ENCODE measurements at regions not wholly inside any gene's neighbourhood (a gene's known extent, or its start where the extent isn't known, plus 50 kb on each side); places are given as distances from the start of the nearest gene placed in this dataset.
"Not testable (repeated sequence)": the region's sequence is repeated elsewhere in the genome, so short reads cannot be mapped to it uniquely, and the experiment has no call there.

GRCh38 chr6:140189263-140189662 is 814.8 kb upstream of the CITED2 start:
- not testable (repeated sequence) for DNase-seq (ENCODE audit: low read depth)

- no peak for DNase-seq (ENCODE audit: low read depth)
Measured at GRCh38 chr6:140185991-140186390, 811.5 kb upstream of the CITED2 start.

GRCh38 chr6:140183881-140184280 is 809.4 kb upstream of the CITED2 start:
- no peak for DNase-seq (ENCODE audit: low read depth)

DNA sequence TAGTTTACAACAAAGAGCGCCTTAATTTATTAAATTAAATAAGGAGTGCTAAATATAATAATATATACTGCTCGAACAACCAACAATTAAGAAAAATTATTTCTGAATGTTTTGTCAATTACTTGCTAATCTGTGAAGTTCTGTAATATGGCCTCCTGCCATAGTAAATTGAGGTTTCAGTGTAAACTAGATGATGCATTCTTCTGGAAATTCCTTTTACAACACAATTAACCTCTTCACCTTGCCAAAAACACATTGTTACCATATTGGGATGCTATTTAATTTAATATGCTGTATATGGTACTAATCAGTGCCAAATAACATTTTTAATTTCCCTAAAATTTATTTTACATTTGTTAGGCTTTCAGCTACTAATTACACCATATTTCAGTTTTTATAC is 808.4 kb upstream of the CITED2 start:
- DNase-seq (ENCODE audit: low read depth), result no peak

- DNase-seq (ENCODE audit: low read depth), result no peak
Measured at GRCh38 chr6:140181876-140182275, 807.4 kb upstream of the CITED2 start.

- no peak for DNase-seq (ENCODE audit: low read depth)
Measured at GRCh38 chr6:140180306-140180705, 805.9 kb upstream of the CITED2 start.

GRCh38 chr6:140178935-140179334 is 804.5 kb upstream of the CITED2 start:
- no peak for DNase-seq (ENCODE audit: low read depth)

GRCh38 chr6:140178520-140178919 is 804.1 kb upstream of the CITED2 start:
- no peak for DNase-seq (ENCODE audit: low read depth)

- no peak for DNase-seq (ENCODE audit: low read depth)
Measured at GRCh38 chr6:140176306-140176705, 801.9 kb upstream of the CITED2 start.

DNA sequence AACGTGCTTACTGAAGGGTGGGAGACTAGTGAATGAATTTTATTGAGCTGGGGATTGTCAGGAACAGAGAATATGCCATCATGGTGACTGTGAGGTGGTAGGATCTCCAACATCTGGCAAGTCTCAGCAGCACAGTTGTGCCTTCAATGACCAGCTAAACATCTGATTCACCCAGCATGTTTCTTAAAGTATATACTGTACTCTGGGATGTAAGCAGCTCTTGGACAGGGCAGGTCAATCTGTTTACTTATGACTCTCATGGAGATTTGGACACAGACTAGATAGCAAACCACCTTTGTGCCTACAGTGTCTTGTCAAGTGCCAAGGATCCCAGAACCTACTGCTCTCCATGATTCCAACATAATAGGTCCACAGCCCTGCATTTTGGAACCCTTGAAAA is 801.0 kb upstream of the CITED2 start:
- no peak for DNase-seq (ENCODE audit: low read depth)

DNA sequence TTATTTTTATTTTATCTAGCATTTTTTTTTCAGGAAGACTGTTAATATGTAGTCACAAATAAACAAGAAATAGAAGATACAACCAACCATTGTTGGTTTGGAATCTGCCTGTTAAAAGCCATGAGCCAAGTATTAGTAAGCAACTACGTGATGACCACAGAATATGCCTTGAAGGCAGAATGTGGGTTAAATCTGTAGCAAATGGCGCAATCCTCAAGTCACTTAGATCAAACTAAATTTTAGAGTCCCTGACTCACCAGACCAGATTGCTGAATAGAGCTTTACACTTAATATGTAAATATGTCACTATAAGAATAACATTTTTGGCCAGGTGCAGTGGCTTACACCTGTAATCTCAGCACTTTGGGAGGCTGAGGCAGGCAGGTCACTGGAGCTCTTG is 800.1 kb upstream of the CITED2 start:
- DNase-seq (ENCODE audit: low read depth), result no peak

GRCh38 chr6:140168365-140168764 is 793.9 kb upstream of the CITED2 start:
- DNase-seq (ENCODE audit: low read depth), result no peak

GRCh38 chr6:140160909-140161308 is 786.5 kb upstream of the CITED2 start:
- DNase-seq (ENCODE audit: low read depth), result no peak

- no peak for DNase-seq (ENCODE audit: low read depth)
Measured at GRCh38 chr6:140160494-140160893, 786.0 kb upstream of the CITED2 start.

GRCh38 chr6:140156131-140156530 is 781.7 kb upstream of the CITED2 start:
- DNase-seq (ENCODE audit: low read depth), result no peak

- DNase-seq (ENCODE audit: low read depth), result no peak
Measured at GRCh38 chr6:140155451-140156126, 781.1 kb upstream of the CITED2 start.

GRCh38 chr6:140153703-140154102 is 779.3 kb upstream of the CITED2 start:
- no peak for DNase-seq (ENCODE audit: low read depth)

DNA sequence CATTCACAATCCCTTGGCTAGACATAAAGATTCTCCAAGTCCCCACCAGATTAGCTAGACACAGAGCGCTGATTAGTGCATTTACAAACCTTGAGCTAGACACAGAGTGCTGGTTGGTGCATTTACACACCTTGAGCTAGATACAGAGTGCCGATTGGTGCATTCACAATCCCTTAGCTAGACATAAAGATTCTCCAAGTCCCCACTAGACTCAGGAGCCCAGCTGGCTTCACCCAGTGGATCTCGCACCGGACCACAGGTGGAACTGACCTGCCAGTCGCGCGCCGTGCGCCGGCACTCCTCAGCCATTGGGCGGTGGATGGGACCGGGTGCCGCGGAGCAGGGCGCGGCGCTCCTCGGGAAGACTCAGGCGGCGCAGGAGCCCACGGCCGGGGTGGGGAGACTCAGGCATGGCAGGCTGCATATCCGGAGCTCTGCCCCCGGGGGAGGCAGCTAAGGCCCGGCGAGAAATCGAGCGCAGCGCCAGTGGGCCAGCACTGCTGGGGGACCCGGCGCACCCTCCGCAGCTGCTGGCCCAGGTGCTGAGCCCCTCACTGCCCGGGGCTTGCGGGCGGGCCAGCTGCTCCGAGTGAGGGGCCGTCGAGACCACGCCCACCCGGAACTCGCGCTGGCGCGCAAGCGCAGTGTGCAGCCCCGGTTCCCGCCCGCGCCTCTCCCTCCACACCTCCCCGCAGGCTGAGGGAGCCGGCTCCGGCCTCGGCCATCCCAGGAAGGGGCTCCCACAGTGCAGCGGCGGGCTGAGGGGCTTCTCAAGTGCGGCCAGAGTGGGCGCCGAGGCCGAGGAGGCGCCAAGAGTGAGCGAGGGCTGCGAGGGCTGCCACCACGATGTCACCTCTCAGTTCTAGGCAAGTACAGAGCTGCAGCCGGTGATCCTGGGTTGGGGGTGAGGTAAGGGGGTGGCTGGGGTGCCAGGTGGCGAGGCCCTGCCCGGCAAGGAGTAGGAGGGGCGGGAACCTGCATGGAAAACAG is 773.7 kb upstream of the CITED2 start:
- DNase-seq (ENCODE audit: low read depth), result not testable (repeated sequence)

DNA sequence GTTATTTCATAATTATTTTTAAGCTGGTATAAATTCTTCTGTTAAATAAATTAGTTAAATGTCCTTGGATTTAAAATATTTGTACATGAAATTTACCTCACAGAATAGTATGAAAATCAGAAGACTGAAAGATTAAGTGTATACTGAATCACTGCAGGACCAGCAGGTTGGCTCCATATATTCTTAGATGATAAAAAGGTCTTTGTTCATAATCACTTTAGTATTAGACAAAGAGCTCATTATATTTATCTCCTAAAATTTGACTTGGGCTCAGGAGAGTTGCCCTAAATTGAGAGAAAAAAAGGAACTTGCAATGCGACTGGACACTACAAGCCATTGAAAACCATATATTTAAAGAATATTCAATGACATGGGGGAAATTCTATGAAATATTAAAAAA is 766.4 kb upstream of the CITED2 start:
- DNase-seq (ENCODE audit: low read depth), result no peak

- no peak for DNase-seq (ENCODE audit: low read depth)
Measured at GRCh38 chr6:140138311-140139010, 764.0 kb upstream of the CITED2 start.

DNA sequence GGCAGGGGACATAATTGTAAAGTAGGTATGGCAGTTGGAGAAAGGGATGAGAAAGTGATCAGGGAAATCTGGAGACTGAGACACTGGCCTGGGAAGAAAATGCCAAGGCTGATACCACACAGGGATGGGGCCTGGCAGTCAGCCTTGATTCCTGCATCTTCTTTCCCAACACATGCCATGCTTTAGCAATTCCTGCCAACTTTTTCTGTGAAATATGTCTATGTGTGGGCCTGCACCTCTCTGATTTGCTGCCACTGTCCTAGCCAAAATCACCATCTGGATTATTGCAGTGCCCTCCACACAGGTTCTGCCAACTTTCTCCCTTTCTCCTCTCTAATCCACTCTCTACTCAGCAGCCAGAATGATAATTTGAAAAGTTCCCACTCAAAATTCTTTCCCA is 759.8 kb upstream of the CITED2 start:
- no peak for DNase-seq (ENCODE audit: low read depth)

- no peak for DNase-seq (ENCODE audit: low read depth)
Measured at GRCh38 chr6:140130074-140130473, 755.6 kb upstream of the CITED2 start.

- DNase-seq (ENCODE audit: low read depth), result no peak
Measured at GRCh38 chr6:140124498-140124897, 750.0 kb upstream of the CITED2 start.
